HL-60 (cell line): ENCODE measurements at regions not wholly inside any gene's neighbourhood (a gene's known extent, or its start where the extent isn't known, plus 50 kb on each side); places are given as distances from the start of the nearest gene placed in this dataset.
A peak's percentile ranks its signal among the peaks of the same experiment; 100 is the strongest.
"Not testable (repeated sequence)": the region's sequence is repeated elsewhere in the genome, so short reads cannot be mapped to it uniquely, and the experiment has no call there.

Experiments used
- DNase-seq, 2 experiments: peaks; one replicate each; pipeline ENCODE4 v3.0.0-alpha.2; 2010 to 2020; ENCODE audit warnings: low read depth in 1 of 2, low spot score in 1 of 2
- H3K27ac ChIP-seq: fragments of 250-450 bp; sonication (Bioruptor Pico); replicated peaks from 2 replicates; pipeline ENCODE4 v1.5.1; 2020; ENCODE audit warnings: mild to moderate bottlenecking, moderate library complexity
- H3K27me3 ChIP-seq: fragments of 250-450 bp; sonication (Bioruptor Pico); 2 replicates; pipeline ENCODE4 v1.5.1; 2021; ENCODE audit warnings: mild to moderate bottlenecking, moderate library complexity; ENCODE audit not compliant: insufficient read depth, poor library complexity, severe bottlenecking
- H3K4me3 ChIP-seq: replicated peaks from 2 replicates; pipeline ENCODE4 v1.5.1; 2011; ENCODE audit warnings: mild to moderate bottlenecking, control low read depth, low read length; ENCODE audit not compliant: insufficient read depth
- GABPA ChIP-seq: IDR thresholded peaks from 2 replicates; pipeline ENCODE4 v1.6.1; 2012; ENCODE audit warnings: low read depth
- POLR2AphosphoS5 ChIP-seq: IDR thresholded peaks from 2 replicates; pipeline ENCODE4 v1.6.1; 2012; ENCODE audit warnings: low read depth
- REST ChIP-seq: IDR thresholded peaks from 2 replicates; pipeline ENCODE4 v1.6.1; 2012; ENCODE audit warnings: low read depth; ENCODE audit not compliant: insufficient replicate concordance
- SPI1 ChIP-seq: IDR thresholded peaks from 2 replicates; pipeline ENCODE4 v1.6.1; 2012; ENCODE audit warnings: low read depth, mild to moderate bottlenecking, borderline replicate concordance
- TF ChIP-seq, protein P1 (sequence below): IDR thresholded peaks from one replicate; pipeline ENCODE4 v1.5.1; 2011; ENCODE audit warnings: low read length, control low read depth, inconsistent platforms; ENCODE audit not compliant: insufficient read depth

DNA sequence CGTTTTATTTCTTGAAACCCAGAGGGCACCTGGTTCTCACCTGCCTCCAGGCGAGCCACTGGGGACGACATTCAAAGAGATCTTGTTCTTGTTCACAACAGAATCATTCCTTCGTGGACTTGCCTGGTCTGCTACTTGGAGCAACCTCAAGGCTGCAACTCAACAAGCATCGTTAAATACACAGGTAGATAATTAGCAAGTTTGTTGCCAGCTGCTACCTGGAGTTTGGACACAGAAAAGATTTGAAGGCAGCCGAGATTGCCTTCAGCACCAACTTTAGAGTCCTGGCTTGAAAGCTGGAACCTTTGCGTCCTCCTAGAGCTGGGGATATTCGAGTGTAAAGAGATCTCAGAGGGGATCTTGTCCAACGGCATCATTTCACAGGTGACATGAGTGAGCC, 89.6 kb upstream of the C7orf33 start:
- Histone ChIP-seq H3K4me3 (no peak overlapping the region), H3K27ac (no peak overlapping the region), H3K27me3 (peaks cover 12% of the 10 kb centered on the region)
- DNase-seq, result no peak
- no peak for TF ChIP-seq REST
- no peak for TF ChIP-seq SPI1
- TF ChIP-seq GABPA, result no peak
- TF ChIP-seq POLR2AphosphoS5, result no peak
- TF ChIP-seq, protein P1, sequence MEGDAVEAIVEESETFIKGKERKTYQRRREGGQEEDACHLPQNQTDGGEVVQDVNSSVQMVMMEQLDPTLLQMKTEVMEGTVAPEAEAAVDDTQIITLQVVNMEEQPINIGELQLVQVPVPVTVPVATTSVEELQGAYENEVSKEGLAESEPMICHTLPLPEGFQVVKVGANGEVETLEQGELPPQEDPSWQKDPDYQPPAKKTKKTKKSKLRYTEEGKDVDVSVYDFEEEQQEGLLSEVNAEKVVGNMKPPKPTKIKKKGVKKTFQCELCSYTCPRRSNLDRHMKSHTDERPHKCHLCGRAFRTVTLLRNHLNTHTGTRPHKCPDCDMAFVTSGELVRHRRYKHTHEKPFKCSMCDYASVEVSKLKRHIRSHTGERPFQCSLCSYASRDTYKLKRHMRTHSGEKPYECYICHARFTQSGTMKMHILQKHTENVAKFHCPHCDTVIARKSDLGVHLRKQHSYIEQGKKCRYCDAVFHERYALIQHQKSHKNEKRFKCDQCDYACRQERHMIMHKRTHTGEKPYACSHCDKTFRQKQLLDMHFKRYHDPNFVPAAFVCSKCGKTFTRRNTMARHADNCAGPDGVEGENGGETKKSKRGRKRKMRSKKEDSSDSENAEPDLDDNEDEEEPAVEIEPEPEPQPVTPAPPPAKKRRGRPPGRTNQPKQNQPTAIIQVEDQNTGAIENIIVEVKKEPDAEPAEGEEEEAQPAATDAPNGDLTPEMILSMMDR, result no peak

GRCh38 chr7:148503900-148504487, 86.6 kb upstream of the C7orf33 start:
- TF ChIP-seq GABPA, result no peak
- TF ChIP-seq, protein P1, result peak; percentile 26
- Histone ChIP-seq H3K4me3 (no peak overlapping the region), H3K27ac (no peak overlapping the region), H3K27me3 (peaks cover 7% of the 10 kb centered on the region)
- DNase-seq, result no peak

DNA sequence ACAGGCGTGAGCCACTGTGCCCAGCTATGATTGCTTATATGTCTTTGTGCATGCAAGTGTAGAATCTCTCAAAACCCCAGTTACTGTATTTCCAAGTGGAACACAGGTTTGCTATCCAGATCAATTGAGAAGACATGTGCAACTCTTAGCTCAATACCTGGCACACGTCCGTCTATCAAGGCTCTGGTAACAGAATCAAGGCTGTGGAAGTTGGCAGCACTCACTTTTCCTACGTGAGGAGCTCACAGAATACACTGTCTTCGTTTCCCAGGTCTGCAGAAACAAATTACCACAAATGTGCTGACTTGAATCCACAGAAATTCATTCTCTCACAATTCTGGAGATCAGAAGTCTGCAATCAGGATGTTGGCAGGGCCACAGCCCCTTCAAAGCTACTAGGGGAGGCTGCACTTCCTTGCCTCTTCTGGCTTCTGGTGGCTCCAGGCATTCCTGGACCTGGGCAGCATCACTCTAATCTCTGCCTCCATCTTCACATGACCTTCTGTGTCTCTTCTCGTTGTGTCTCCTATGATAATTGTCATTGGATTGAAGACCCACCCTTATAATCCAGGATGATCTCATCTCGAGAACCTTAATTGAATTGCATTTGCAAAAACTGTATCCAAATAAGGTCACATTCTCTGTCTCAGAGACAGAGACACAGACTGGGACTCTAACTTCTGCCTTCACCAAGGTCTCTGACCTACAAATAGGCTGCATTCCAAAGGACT, 84.8 kb upstream of the C7orf33 start:
- Histone ChIP-seq H3K27ac (no peak overlapping the region), H3K4me3 (no peak overlapping the region), H3K27me3 (no peaks in the 10 kb centered on the region)
- no peak for DNase-seq
- TF ChIP-seq POLR2AphosphoS5 (no peak), SPI1 (no peak)

DNA sequence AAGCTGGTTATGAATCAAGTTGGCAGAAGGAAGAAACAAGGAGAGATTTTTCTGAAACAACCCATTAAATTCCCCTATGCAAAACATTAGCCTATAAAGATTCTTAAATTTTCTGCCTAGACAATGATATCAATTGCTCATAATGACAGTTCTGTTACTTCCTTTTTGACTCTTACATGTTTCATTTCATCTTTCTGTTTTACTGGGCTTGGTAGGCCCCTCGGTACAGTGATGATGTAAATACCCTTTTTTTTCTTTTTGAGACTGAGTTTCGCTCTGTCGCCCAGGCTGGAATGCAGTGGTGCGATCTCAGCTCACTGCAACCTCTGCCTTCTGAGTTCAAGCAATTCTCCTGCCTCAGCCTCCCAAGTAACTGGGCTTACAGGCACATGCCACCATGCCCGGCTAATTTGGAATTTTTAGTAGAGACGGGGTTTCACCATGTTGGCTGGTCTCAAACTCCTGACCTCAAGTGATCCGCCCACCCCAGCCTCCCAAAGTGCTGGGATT, 83.4 kb upstream of the C7orf33 start:
- DNase-seq, H3K27me3 ChIP-seq, H3K4me3 ChIP-seq, H3K27ac ChIP-seq: not testable (repeated sequence)

GRCh38 chr7:148507787-148508186, 82.8 kb upstream of the C7orf33 start:
- H3K27me3 ChIP-seq, result no peaks in the 10 kb centered on the region
- DNase-seq, result no peak
- no peak overlapping the region for H3K27ac ChIP-seq
- H3K4me3 ChIP-seq, result no peak overlapping the region
- TF ChIP-seq GABPA (no peak), POLR2AphosphoS5 (no peak), SPI1 (no peak), REST (no peak)
- TF ChIP-seq, protein P1, result no peak
